K562 (cell line): ENCODE measurements at regions not wholly inside any gene's neighbourhood (a gene's known extent, or its start where the extent isn't known, plus 50 kb on each side); places are given as distances from the start of the nearest gene placed in this dataset.
"Not testable (repeated sequence)": the region's sequence is repeated elsewhere in the genome, so short reads cannot be mapped to it uniquely, and the experiment has no call there.

Experiments
- EGR1 ChIP-seq: fragments of 450-650 bp; conservative IDR thresholded peaks from 2 replicates; pipeline ENCODE4 v1.6.1; 2017; ENCODE audit warnings: mild to moderate bottlenecking
- ELF1 ChIP-seq: fragments of 200-800 bp; sonication (Bioruptor generic); IDR thresholded peaks from 2 replicates; pipeline ENCODE4 v1.6.1; 2016; ENCODE audit warnings: missing genetic modification characterization, missing compliant biosample characterization
- EZH2 ChIP-seq: IDR thresholded peaks from 2 replicates; pipeline ENCODE4 v1.6.1; 2012; ENCODE audit warnings: low read depth, mild to moderate bottlenecking, inconsistent platforms, low read length, borderline replicate concordance
- MTF1 ChIP-seq: fragments of 250-450 bp; sonication (Bioruptor Pico); IDR thresholded peaks from 2 replicates; pipeline ENCODE4 v1.9.0; 2021; ENCODE audit warnings: moderate library complexity, mild to moderate bottlenecking, inconsistent platforms, borderline replicate concordance
- USF2 ChIP-seq: sonication (generic); formaldehyde crosslinking; IDR thresholded peaks from 2 replicates; pipeline ENCODE4 v1.5.0; 2020; ENCODE audit warnings: missing genetic modification reagents
- TF ChIP-seq, protein P1 (sequence below), 2 experiments: fragments of 450-650 bp; formaldehyde crosslinking in 1 of 2; IDR thresholded peaks; 2 replicates each; pipeline versions ENCODE4 v1.4.0 to v1.6.1; 2014 to 2020; ENCODE audit warnings: mild to moderate bottlenecking in 2 of 2, borderline replicate concordance in 1 of 2, low read depth in 1 of 2
- TF ChIP-seq, protein P2 (sequence below), 3 experiments: IDR thresholded peaks in 2 of 3; conservative IDR thresholded peaks in 1 of 3; 2 replicates each; pipeline ENCODE4 v1.5.1; 2011 to 2012; ENCODE audit warnings: low read length in 3 of 3, mild to moderate bottlenecking in 3 of 3, control low read depth in 2 of 3, improper control_type of control experiment in 1 of 3, inconsistent platforms in 1 of 3, low read depth in 1 of 3, mixed read lengths in 1 of 3, moderate library complexity in 1 of 3; ENCODE audit not compliant: insufficient read depth in 2 of 3

- TF ChIP-seq ELF1; EGR1; MTF1; EZH2; USF2 (CRISPR knock-in tag): not testable (repeated sequence)
- TF ChIP-seq, protein P1, sequence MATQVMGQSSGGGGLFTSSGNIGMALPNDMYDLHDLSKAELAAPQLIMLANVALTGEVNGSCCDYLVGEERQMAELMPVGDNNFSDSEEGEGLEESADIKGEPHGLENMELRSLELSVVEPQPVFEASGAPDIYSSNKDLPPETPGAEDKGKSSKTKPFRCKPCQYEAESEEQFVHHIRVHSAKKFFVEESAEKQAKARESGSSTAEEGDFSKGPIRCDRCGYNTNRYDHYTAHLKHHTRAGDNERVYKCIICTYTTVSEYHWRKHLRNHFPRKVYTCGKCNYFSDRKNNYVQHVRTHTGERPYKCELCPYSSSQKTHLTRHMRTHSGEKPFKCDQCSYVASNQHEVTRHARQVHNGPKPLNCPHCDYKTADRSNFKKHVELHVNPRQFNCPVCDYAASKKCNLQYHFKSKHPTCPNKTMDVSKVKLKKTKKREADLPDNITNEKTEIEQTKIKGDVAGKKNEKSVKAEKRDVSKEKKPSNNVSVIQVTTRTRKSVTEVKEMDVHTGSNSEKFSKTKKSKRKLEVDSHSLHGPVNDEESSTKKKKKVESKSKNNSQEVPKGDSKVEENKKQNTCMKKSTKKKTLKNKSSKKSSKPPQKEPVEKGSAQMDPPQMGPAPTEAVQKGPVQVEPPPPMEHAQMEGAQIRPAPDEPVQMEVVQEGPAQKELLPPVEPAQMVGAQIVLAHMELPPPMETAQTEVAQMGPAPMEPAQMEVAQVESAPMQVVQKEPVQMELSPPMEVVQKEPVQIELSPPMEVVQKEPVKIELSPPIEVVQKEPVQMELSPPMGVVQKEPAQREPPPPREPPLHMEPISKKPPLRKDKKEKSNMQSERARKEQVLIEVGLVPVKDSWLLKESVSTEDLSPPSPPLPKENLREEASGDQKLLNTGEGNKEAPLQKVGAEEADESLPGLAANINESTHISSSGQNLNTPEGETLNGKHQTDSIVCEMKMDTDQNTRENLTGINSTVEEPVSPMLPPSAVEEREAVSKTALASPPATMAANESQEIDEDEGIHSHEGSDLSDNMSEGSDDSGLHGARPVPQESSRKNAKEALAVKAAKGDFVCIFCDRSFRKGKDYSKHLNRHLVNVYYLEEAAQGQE (IDR thresholded peaks at IDR 0.05; ENCODE audit: borderline replicate concordance): not testable (repeated sequence)
- TF ChIP-seq, protein P1 (CRISPR knock-in tag; IDR thresholded peaks at IDR 0.05; ENCODE audit: low read depth): not testable (repeated sequence)
- TF ChIP-seq, protein P2, sequence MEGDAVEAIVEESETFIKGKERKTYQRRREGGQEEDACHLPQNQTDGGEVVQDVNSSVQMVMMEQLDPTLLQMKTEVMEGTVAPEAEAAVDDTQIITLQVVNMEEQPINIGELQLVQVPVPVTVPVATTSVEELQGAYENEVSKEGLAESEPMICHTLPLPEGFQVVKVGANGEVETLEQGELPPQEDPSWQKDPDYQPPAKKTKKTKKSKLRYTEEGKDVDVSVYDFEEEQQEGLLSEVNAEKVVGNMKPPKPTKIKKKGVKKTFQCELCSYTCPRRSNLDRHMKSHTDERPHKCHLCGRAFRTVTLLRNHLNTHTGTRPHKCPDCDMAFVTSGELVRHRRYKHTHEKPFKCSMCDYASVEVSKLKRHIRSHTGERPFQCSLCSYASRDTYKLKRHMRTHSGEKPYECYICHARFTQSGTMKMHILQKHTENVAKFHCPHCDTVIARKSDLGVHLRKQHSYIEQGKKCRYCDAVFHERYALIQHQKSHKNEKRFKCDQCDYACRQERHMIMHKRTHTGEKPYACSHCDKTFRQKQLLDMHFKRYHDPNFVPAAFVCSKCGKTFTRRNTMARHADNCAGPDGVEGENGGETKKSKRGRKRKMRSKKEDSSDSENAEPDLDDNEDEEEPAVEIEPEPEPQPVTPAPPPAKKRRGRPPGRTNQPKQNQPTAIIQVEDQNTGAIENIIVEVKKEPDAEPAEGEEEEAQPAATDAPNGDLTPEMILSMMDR (IDR thresholded peaks at IDR 0.05 in 2 of 3, conservative IDR thresholded peaks at IDR 0.05 in 1 of 3; ENCODE audit: insufficient read depth in 2 of 3, low read depth in 1 of 3, low read length in 3 of 3): not testable (repeated sequence)
Measured at GRCh38 chr2:94598075-94598713, 273.0 kb upstream of the TEKT4 start.
